ENCODE measurements at regions not wholly inside any gene's neighbourhood (a gene's known extent, or its start where the extent isn't known, plus 50 kb on each side); places are given as distances from the start of the nearest gene placed in this dataset.

- no peaks in the 10 kb centered on the region for H3K23me2 ChIP-seq (ENCODE audit: insufficient read length, low read depth, low read length, poor library complexity, severe bottlenecking)
- H3K79me1 ChIP-seq (ENCODE audit: insufficient read depth, low read depth, low read length, poor library complexity, severe bottlenecking) = no peaks in the 10 kb centered on the region
- H3K4me1 ChIP-seq (ENCODE audit: insufficient read depth, low read length) = no peaks in the 10 kb centered on the region
- H3K9me3 Mint-ChIP-seq = peaks cover 100% of the 10 kb centered on the region in 2 experiments
- no peak overlapping the region for H4K5ac ChIP-seq (ENCODE audit: insufficient read length, low read depth, low read length)
- H3T11ph ChIP-seq (ENCODE audit: low read length) = no peak overlapping the region
- H2AK5ac ChIP-seq (ENCODE audit: insufficient read length, low read length) = no peak overlapping the region
- H2BK20ac ChIP-seq (ENCODE audit: low read depth, low read length, poor library complexity, severe bottlenecking) = no peak overlapping the region
- H3K4ac ChIP-seq (ENCODE audit: low read depth, low read length) = no peak overlapping the region
- WGBS (ENCODE audit: extremely low coverage, insufficient read length, low lambda C conversion rate) = no CpG with 5 or more reads among the region's 30 CpGs
- no peak overlapping the region for H2BK120ac ChIP-seq (ENCODE audit: low read depth, low read length, poor library complexity, severe bottlenecking)
- peaks cover 52% of the 10 kb centered on the region for H3K9me3 ChIP-seq (ENCODE audit: control insufficient read depth, low read depth, low read length)
- no peaks in the 10 kb centered on the region for H4K20me1 ChIP-seq (ENCODE audit: control insufficient read depth, insufficient read depth, insufficient read length)
- no peaks in the 10 kb centered on the region for H3K4me1 Mint-ChIP-seq
- H3K27ac Mint-ChIP-seq = no peak overlapping the region
- H3K27me3 Mint-ChIP-seq (ENCODE audit: low read depth) = peaks cover 2% of the 10 kb centered on the region
- TF ChIP-seq, protein P1, sequence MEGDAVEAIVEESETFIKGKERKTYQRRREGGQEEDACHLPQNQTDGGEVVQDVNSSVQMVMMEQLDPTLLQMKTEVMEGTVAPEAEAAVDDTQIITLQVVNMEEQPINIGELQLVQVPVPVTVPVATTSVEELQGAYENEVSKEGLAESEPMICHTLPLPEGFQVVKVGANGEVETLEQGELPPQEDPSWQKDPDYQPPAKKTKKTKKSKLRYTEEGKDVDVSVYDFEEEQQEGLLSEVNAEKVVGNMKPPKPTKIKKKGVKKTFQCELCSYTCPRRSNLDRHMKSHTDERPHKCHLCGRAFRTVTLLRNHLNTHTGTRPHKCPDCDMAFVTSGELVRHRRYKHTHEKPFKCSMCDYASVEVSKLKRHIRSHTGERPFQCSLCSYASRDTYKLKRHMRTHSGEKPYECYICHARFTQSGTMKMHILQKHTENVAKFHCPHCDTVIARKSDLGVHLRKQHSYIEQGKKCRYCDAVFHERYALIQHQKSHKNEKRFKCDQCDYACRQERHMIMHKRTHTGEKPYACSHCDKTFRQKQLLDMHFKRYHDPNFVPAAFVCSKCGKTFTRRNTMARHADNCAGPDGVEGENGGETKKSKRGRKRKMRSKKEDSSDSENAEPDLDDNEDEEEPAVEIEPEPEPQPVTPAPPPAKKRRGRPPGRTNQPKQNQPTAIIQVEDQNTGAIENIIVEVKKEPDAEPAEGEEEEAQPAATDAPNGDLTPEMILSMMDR (conservative IDR thresholded peaks at IDR 0.05) = no peak
- no peaks in the 10 kb centered on the region for H3K27me3 ChIP-seq (ENCODE audit: insufficient read depth, low read length)
- no peak for DNase-seq
- no peak overlapping the region for H2AFZ ChIP-seq (ENCODE audit: low read length)
- H2BK15ac ChIP-seq (ENCODE audit: low read depth, low read length) = no peak overlapping the region
- H2BK12ac ChIP-seq (ENCODE audit: insufficient read length, low read depth, low read length) = no peak overlapping the region
- no peak overlapping the region for H3K4me3 Mint-ChIP-seq
- no peak overlapping the region for H3K14ac ChIP-seq (ENCODE audit: insufficient read depth, low read length)
- H3K18ac ChIP-seq (ENCODE audit: insufficient read length, low read depth, low read length) = no peak overlapping the region
- no peak overlapping the region for H3K23ac ChIP-seq (ENCODE audit: insufficient read length, low read depth, low read length)
- no peaks in the 10 kb centered on the region for H3K79me2 ChIP-seq (ENCODE audit: insufficient read depth, low read length)
- no peak overlapping the region for H2BK5ac ChIP-seq (ENCODE audit: insufficient read length, low read length)
- no peak overlapping the region for H3K4me2 ChIP-seq (ENCODE audit: insufficient read depth, insufficient read length, low read length)
- peaks cover 38 to 54% (median 39%) of the 10 kb centered on the region in 3 experiments for H3K36me3 Mint-ChIP-seq (ENCODE audit: insufficient read depth in 1 of 3, low read depth in 3 of 3)
- H3K56ac ChIP-seq (ENCODE audit: insufficient read length, low read depth, low read length) = no peak overlapping the region
- no peak overlapping the region for H4K91ac ChIP-seq (ENCODE audit: insufficient read length, low read depth, low read length)
- H4K8ac ChIP-seq (replicated peaks; ENCODE audit: insufficient read length, low read depth, low read length) = no peak overlapping the region
- H3K27ac ChIP-seq (ENCODE audit: insufficient read length, low read depth, low read length) = no peak overlapping the region
- no peak overlapping the region for H3K9ac ChIP-seq (ENCODE audit: extremely low read depth, insufficient read length, low read length)
These were observed 274.1 kb downstream of the ALG10 start for GRCh38 chr12:34296143-34297041.

Data from H9 (cell line).